GM12878 (cell line): ENCODE measurements at regions not wholly inside any gene's neighbourhood (a gene's known extent, or its start where the extent isn't known, plus 50 kb on each side); places are given as distances from the start of the nearest gene placed in this dataset.

Source experiments
- ATAC-seq: fragments of 200-7000 bp; cut with Tn5 transposase; 3 replicates; pipeline ENCODE4 v1.9.1; 2020; ENCODE audit warnings: mild to moderate bottlenecking, moderate library complexity
- BruUV-seq: library from RNA; stranded (reverse); fragments of 400-500 nt; replicated peaks from 2 replicates; lab custom pipeline; 2021; lab: Mats Ljungman, UMichigan
- CTCF ChIA-PET: fragments of 300-600 bp; sonication (Branson Sonifier 250); formaldehyde crosslinking; extraction: SDS; loops from one replicate; lab custom pipeline; 2021; ENCODE audit warnings: inconsistent platforms; lab: Yijun Ruan, JAX
- POLR2A ChIA-PET: fragments of 350-600 bp; formaldehyde crosslinking; extraction: SDS; loops from one replicate; lab custom pipeline; 2021; ENCODE audit warnings: inconsistent platforms; lab: Charles Lee
- RAD21 ChIA-PET: fragments of 300-600 bp; sonication (Branson Sonifier 250); formaldehyde crosslinking; loops from one replicate; lab custom pipeline; 2023; ENCODE audit warnings: antibody characterized with exemption; ENCODE audit not compliant: unreplicated experiment; lab: Charles Lee
- SMC1A ChIA-PET: fragments of 300-600 bp; sonication (Branson Sonifier 250); formaldehyde crosslinking; loops from one replicate; lab custom pipeline; 2023; ENCODE audit not compliant: unreplicated experiment, uncharacterized antibody; lab: Charles Lee
- DNase-seq: peaks from one replicate; pipeline ENCODE4 v3.0.0-alpha.2; 2011; ENCODE audit warnings: low read depth, low spot score
- FAIRE-seq: peaks from 3 replicates; lab custom pipeline; 2011; peaks lifted over from hg19 to GRCh38; lab: Jason Lieb, UNC
- H2AFZ ChIP-seq: 2 replicates; pipeline ENCODE4 v1.6.0; 2011; ENCODE audit warnings: low read depth, low read length, control low read depth; ENCODE audit not compliant: control insufficient read depth
- H3K27ac ChIP-seq: 2 replicates; pipeline ENCODE4 v1.5.1; 2011; ENCODE audit warnings: control low read depth; ENCODE audit not compliant: control insufficient read depth, insufficient read depth
- H3K27me3 ChIP-seq, 2 experiments: replicated peaks in 1 of 2; 2 replicates each; pipeline versions ENCODE4 v1.6.0 to v1.6.1; 2011; ENCODE audit warnings: low read length in 1 of 2; ENCODE audit not compliant: control insufficient read depth in 2 of 2, insufficient read depth in 2 of 2
- H3K36me3 ChIP-seq, 2 experiments: 2 replicates each; pipeline ENCODE4 v1.5.1; 2011; ENCODE audit warnings: low read length in 1 of 2; ENCODE audit not compliant: control insufficient read depth in 2 of 2, insufficient read depth in 2 of 2
- H3K4me1 ChIP-seq: 2 replicates; pipeline ENCODE4 v1.6.1; 2011; ENCODE audit warnings: mild to moderate bottlenecking, low read length, moderate library complexity, mixed read lengths; ENCODE audit not compliant: control insufficient read depth, insufficient read depth
- H3K4me2 ChIP-seq: 2 replicates; pipeline ENCODE4 v1.6.0; 2011; ENCODE audit warnings: control low read depth; ENCODE audit not compliant: control insufficient read depth, insufficient read depth
- H3K4me3 ChIP-seq: fragments of 200-600 bp; sonication (generic); 2 replicates; pipeline ENCODE4 v1.5.1; 2016
- H3K79me2 ChIP-seq: 2 replicates; pipeline ENCODE4 v1.6.0; 2011; ENCODE audit warnings: low read length; ENCODE audit not compliant: control insufficient read depth, insufficient read depth
- H3K9ac ChIP-seq: 2 replicates; pipeline ENCODE4 v1.8.0; 2011; ENCODE audit warnings: low read length, control low read depth, mixed read lengths; ENCODE audit not compliant: control insufficient read depth, insufficient read depth
- H3K9me3 ChIP-seq: replicated peaks from 3 replicates; pipeline ENCODE4 v1.5.1; 2011; ENCODE audit warnings: mild to moderate bottlenecking, low read length; ENCODE audit not compliant: control insufficient read depth, insufficient read depth
- H4K20me1 ChIP-seq: 2 replicates; pipeline ENCODE4 v1.6.0; 2011; ENCODE audit not compliant: control insufficient read depth, insufficient read depth
- ATF2 ChIP-seq: IDR thresholded peaks from 2 replicates; pipeline ENCODE4 v1.6.1; 2012; ENCODE audit warnings: low read length, inconsistent platforms
- CEBPB ChIP-seq, 2 experiments: fragments of 150-350 bp in 1 of 2; IDR thresholded peaks; 2 replicates each; pipeline ENCODE4 v1.6.1; 2012 to 2014; ENCODE audit warnings: low read depth in 2 of 2, low read length in 2 of 2, borderline replicate concordance in 1 of 2, inconsistent platforms in 1 of 2
- FOS ChIP-seq: IDR thresholded peaks from 3 replicates; pipeline ENCODE4 v1.6.1; 2011; ENCODE audit warnings: borderline replicate concordance; ENCODE audit not compliant: insufficient read length; ENCODE audit errors: extremely low read depth
- HCFC1 ChIP-seq: fragments of 150-350 bp; IDR thresholded peaks from 2 replicates; pipeline ENCODE4 v1.6.1; 2014; ENCODE audit warnings: low read length
- HSF1 ChIP-seq: fragments of 150-350 bp; IDR thresholded peaks from 2 replicates; pipeline ENCODE4 v1.6.1; 2014; ENCODE audit warnings: mild to moderate bottlenecking, low read depth, low read length
- KAT2A ChIP-seq: conservative IDR thresholded peaks from 2 replicates; pipeline ENCODE4 v1.6.1; 2011; ENCODE audit warnings: low read depth, low read length; ENCODE audit not compliant: control insufficient read depth
- MXI1 ChIP-seq: fragments of 150-350 bp; IDR thresholded peaks from 2 replicates; pipeline ENCODE4 v1.6.1; 2011; ENCODE audit warnings: low read depth, mild to moderate bottlenecking, inconsistent platforms, low read length, improper control_type of control experiment
- PAX8 ChIP-seq: fragments of 450-650 bp; IDR thresholded peaks from 2 replicates; pipeline ENCODE4 v1.6.1; 2017; ENCODE audit warnings: mild to moderate bottlenecking, moderate library complexity
- RAD51 ChIP-seq: fragments of 450-650 bp; IDR thresholded peaks from 2 replicates; pipeline ENCODE4 v1.6.1; 2016; ENCODE audit warnings: moderate library complexity, mild to moderate bottlenecking, inconsistent platforms
- RELA ChIP-seq: fragments of 450-650 bp; IDR thresholded peaks from 2 replicates; pipeline ENCODE4 v1.8.0; 2014; ENCODE audit warnings: borderline replicate concordance; ENCODE audit not compliant: partially characterized antibody
- SIX5 ChIP-seq: IDR thresholded peaks from 2 replicates; pipeline ENCODE4 v1.6.1; 2011; ENCODE audit warnings: mild to moderate bottlenecking, low read depth, low read length, moderate library complexity; ENCODE audit not compliant: severe bottlenecking
- SMAD1 ChIP-seq: fragments of 450-650 bp; IDR thresholded peaks from 2 replicates; pipeline ENCODE4 v1.6.1; 2018; ENCODE audit warnings: mild to moderate bottlenecking, low read depth; ENCODE audit not compliant: partially characterized antibody
- SREBF2 ChIP-seq: IDR thresholded peaks from 2 replicates; pipeline ENCODE4 v1.6.1; 2012; ENCODE audit warnings: mild to moderate bottlenecking, low read length
- ZBED1 ChIP-seq: IDR thresholded peaks from 2 replicates; pipeline ENCODE4 v1.6.1; 2016; ENCODE audit warnings: borderline replicate concordance
- ZBTB40 ChIP-seq: fragments of 450-650 bp; IDR thresholded peaks from 2 replicates; pipeline ENCODE4 v1.6.1; 2016; ENCODE audit warnings: mild to moderate bottlenecking, moderate library complexity, borderline replicate concordance
- WGBS: methylation state at CpG from one replicate; pipeline ENCODE4 v1.1.6; 2016; ENCODE audit warnings: low lambda C conversion rate; ENCODE audit not compliant: insufficient replicate concordance, insufficient coverage; ENCODE audit errors: missing lambda C conversion rate; 5-methylcytosine and 5-hydroxymethylcytosine counted together
- in situ Hi-C: fragments of 300-500 bp; cut with MboI; formaldehyde crosslinking; loops from 9 replicates; pipeline ENCODE4 v1.14.3; 2018; ENCODE audit warnings: mixed read lengths
- intact Hi-C: fragments of 100-400 bp; cut with micrococcal nuclease; formaldehyde crosslinking; loops from one replicate; pipeline ENCODE4 v1.14.2; 2022; ENCODE audit not compliant: unreplicated experiment
- TF ChIP-seq, protein P1 (sequence below): fragments of 450-650 bp; conservative IDR thresholded peaks from 2 replicates; pipeline ENCODE4 v1.6.1; 2017; ENCODE audit warnings: mild to moderate bottlenecking, moderate library complexity

GRCh38 chr6:44564906-44565524, 177.5 kb downstream of the CDC5L start:
- no peak for FAIRE-seq
- in situ Hi-C loops: no loop called here
- ATAC-seq: no peak
- TF ChIP-seq FOS (no peak), ZBED1 (no peak), ATF2 (no peak), MXI1 (no peak), HCFC1 (no peak), CEBPB (IDR thresholded peaks at IDR 0.05; ENCODE audit: borderline replicate concordance in 1 of 2, low read depth in 2 of 2, low read length in 2 of 2) (no peak), SIX5 (no peak), ZBTB40 (no peak), SREBF2 (no peak), HSF1 (no peak), RELA (no peak), SMAD1 (no peak), RAD51 (no peak), PAX8 (no peak), KAT2A (no peak)
- TF ChIP-seq, protein P1, sequence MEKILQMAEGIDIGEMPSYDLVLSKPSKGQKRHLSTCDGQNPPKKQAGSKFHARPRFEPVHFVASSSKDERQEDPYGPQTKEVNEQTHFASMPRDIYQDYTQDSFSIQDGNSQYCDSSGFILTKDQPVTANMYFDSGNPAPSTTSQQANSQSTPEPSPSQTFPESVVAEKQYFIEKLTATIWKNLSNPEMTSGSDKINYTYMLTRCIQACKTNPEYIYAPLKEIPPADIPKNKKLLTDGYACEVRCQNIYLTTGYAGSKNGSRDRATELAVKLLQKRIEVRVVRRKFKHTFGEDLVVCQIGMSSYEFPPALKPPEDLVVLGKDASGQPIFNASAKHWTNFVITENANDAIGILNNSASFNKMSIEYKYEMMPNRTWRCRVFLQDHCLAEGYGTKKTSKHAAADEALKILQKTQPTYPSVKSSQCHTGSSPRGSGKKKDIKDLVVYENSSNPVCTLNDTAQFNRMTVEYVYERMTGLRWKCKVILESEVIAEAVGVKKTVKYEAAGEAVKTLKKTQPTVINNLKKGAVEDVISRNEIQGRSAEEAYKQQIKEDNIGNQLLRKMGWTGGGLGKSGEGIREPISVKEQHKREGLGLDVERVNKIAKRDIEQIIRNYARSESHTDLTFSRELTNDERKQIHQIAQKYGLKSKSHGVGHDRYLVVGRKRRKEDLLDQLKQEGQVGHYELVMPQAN: no peak

More at GRCh38 chr6:44564906-44565524, 177.5 kb downstream of the CDC5L start:
- ChIA-PET CTCF (interaction anchor here (0.8 kb wide), 1 partner anchor 89 kb away, joined by 4 read pairs; no protein-coding TSS in a partner anchor), RAD21 (no interaction called here), POLR2A (no interaction called here), SMC1A (no interaction called here)
- H3K4me2 ChIP-seq: no peak overlapping the region
- no peak overlapping the region for H3K4me3 ChIP-seq
- no peak overlapping the region for H3K27ac ChIP-seq
- no peak overlapping the region for H3K9ac ChIP-seq
- no peak for DNase-seq
- no peaks in the 10 kb centered on the region for H3K36me3 ChIP-seq
- peaks cover 6% of the 10 kb centered on the region; the same call in 1 of the 2 replicates for H3K4me1 ChIP-seq
- H3K9me3 ChIP-seq: no peaks in the 10 kb centered on the region
- intact Hi-C loops: no loop called here
- no peak overlapping the region for H2AFZ ChIP-seq
- H4K20me1 ChIP-seq: no peaks in the 10 kb centered on the region; the same call in 1 of the 2 replicates
- H3K27me3 ChIP-seq: peaks cover 0 to 6% of the 10 kb centered on the region in 2 experiments; a peak in 2 of 4 replicates
- 43% methylated on average over 5 of the region's 6 CpGs for WGBS
- no peaks in the 10 kb centered on the region for H3K79me2 ChIP-seq
- BruUV-seq: no TSS peak
